HepG2 (cell line): ENCODE measurements at regions not wholly inside any gene's neighbourhood (a gene's known extent, or its start where the extent isn't known, plus 50 kb on each side); places are given as distances from the start of the nearest gene placed in this dataset.

Source experiments
- ASH2L ChIP-seq: fragments of 300-600, 200-600 bp; sonication (generic); IDR thresholded peaks from 2 replicates; pipeline ENCODE4 v1.7.0; 2017; ENCODE audit warnings: low read depth, mild to moderate bottlenecking, moderate library complexity, mixed read lengths, low read length; ENCODE audit not compliant: insufficient read length
- CREM ChIP-seq, 2 experiments: sonication (generic) in 1 of 2; formaldehyde crosslinking in 1 of 2; IDR thresholded peaks; 2 replicates each; pipeline versions ENCODE4 v1.4.0 to v1.6.1; 2016 to 2020; ENCODE audit warnings: antibody characterized with exemption in 1 of 2, mild to moderate bottlenecking in 1 of 2, missing genetic modification reagents in 1 of 2
- IRF2 ChIP-seq: IDR thresholded peaks from 2 replicates; pipeline ENCODE4 v1.6.1; 2018; ENCODE audit warnings: missing genetic modification reagents, missing compliant biosample characterization
- NCOA5 ChIP-seq: sonication (generic); formaldehyde crosslinking; IDR thresholded peaks from 2 replicates; pipeline ENCODE4 v1.4.0; 2020; ENCODE audit warnings: missing genetic modification reagents
- NR2F2 ChIP-seq: IDR thresholded peaks from 2 replicates; pipeline ENCODE4 v1.6.1; 2012; ENCODE audit warnings: low read depth, inconsistent platforms, borderline replicate concordance
- ONECUT2 ChIP-seq: sonication (generic); formaldehyde crosslinking; IDR thresholded peaks from 2 replicates; pipeline ENCODE4 v1.4.0; 2020; ENCODE audit warnings: missing genetic modification reagents
- RFXANK ChIP-seq: IDR thresholded peaks from 2 replicates; pipeline ENCODE4 v1.6.1; 2016
- SPEN ChIP-seq: sonication (generic); formaldehyde crosslinking; IDR thresholded peaks from 2 replicates; pipeline ENCODE4 v1.5.1; 2020; ENCODE audit warnings: low read depth, mild to moderate bottlenecking, missing genetic modification reagents
- TAF15 ChIP-seq: fragments of 200-400 bp; formaldehyde crosslinking; IDR thresholded peaks from one replicate; pipeline ENCODE4 v1.6.1; 2018; ENCODE audit warnings: mild to moderate bottlenecking, low read depth, low read length; ENCODE audit not compliant: poor library complexity, severe bottlenecking
- TEAD3 ChIP-seq: optimal IDR thresholded peaks from 2 replicates; pipeline ENCODE3; 2016; ENCODE audit warnings: borderline replicate concordance
- ZFP82 ChIP-seq: sonication (generic); formaldehyde crosslinking; IDR thresholded peaks from 2 replicates; pipeline ENCODE4 v1.5.1; 2020; ENCODE audit warnings: mild to moderate bottlenecking, missing genetic modification reagents, borderline replicate concordance
- ZMYM2 ChIP-seq: sonication (generic); formaldehyde crosslinking; IDR thresholded peaks from 2 replicates; pipeline ENCODE4 v1.8.0; 2022; ENCODE audit warnings: mild to moderate bottlenecking, missing genetic modification reagents
- ZNF614 ChIP-seq: IDR thresholded peaks from 2 replicates; pipeline ENCODE4 v1.6.1; 2018; ENCODE audit warnings: missing biosample characterization, missing genetic modification reagents, inconsistent platforms, borderline replicate concordance
- TF ChIP-seq, protein P1 (sequence below): sonication (generic); formaldehyde crosslinking; IDR thresholded peaks from 2 replicates; pipeline ENCODE4 v1.4.0; 2020; ENCODE audit warnings: missing genetic modification reagents
- TF ChIP-seq, protein P2 (sequence below): sonication (generic); formaldehyde crosslinking; IDR thresholded peaks from 2 replicates; pipeline ENCODE4 v1.4.0; 2020; ENCODE audit warnings: mild to moderate bottlenecking, missing genetic modification reagents
- TF ChIP-seq, protein P3 (sequence below): sonication (generic); formaldehyde crosslinking; IDR thresholded peaks from 2 replicates; pipeline ENCODE4 v1.8.0; 2022; ENCODE audit warnings: mild to moderate bottlenecking, missing genetic modification reagents; ENCODE audit not compliant: insufficient replicate concordance
- TF ChIP-seq, protein P4 (sequence below): sonication (generic); formaldehyde crosslinking; IDR thresholded peaks from 2 replicates; pipeline ENCODE4 v1.9.0; 2021; ENCODE audit warnings: missing genetic modification reagents, borderline replicate concordance

DNA sequence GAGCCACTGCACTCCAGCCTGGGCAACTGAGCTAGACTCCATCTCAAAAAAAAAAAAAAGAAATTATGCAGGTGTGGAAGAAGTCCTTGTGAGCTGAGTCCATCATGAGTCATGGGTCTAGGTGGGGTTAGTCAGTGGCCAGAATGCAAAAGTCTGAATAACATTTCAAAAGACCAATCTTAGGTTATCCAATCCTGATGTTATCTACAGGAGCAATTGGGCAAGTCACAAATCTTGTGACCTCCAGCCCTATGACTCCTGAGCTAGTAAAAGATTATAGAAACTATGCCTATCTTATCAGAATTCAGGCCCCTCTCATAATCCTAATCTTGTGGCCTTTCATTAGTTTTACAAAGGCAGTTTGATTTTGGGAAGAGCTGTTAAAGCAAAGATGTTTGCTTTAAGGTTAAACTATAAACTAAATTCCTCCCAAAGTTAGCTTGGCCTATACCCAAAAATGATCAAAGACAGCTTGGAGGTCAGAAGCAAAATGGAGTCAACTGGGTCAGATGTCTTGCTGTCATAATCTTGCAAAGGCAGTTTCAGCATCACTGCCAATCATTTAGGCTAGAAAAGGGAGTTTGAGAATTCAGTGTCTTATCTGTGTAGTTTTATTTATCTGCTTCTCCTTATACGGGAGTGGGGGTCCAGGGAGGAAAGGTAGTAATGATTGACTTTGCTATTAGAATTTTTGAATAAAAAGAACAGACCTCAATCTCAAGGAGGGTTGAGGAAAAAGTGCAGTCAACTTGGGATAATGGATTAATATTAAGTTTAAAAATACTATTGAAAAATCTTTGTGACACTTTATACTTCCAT lies 71.2 kb upstream of the TRIM24 start (continued):
- TF ChIP-seq, protein P1, sequence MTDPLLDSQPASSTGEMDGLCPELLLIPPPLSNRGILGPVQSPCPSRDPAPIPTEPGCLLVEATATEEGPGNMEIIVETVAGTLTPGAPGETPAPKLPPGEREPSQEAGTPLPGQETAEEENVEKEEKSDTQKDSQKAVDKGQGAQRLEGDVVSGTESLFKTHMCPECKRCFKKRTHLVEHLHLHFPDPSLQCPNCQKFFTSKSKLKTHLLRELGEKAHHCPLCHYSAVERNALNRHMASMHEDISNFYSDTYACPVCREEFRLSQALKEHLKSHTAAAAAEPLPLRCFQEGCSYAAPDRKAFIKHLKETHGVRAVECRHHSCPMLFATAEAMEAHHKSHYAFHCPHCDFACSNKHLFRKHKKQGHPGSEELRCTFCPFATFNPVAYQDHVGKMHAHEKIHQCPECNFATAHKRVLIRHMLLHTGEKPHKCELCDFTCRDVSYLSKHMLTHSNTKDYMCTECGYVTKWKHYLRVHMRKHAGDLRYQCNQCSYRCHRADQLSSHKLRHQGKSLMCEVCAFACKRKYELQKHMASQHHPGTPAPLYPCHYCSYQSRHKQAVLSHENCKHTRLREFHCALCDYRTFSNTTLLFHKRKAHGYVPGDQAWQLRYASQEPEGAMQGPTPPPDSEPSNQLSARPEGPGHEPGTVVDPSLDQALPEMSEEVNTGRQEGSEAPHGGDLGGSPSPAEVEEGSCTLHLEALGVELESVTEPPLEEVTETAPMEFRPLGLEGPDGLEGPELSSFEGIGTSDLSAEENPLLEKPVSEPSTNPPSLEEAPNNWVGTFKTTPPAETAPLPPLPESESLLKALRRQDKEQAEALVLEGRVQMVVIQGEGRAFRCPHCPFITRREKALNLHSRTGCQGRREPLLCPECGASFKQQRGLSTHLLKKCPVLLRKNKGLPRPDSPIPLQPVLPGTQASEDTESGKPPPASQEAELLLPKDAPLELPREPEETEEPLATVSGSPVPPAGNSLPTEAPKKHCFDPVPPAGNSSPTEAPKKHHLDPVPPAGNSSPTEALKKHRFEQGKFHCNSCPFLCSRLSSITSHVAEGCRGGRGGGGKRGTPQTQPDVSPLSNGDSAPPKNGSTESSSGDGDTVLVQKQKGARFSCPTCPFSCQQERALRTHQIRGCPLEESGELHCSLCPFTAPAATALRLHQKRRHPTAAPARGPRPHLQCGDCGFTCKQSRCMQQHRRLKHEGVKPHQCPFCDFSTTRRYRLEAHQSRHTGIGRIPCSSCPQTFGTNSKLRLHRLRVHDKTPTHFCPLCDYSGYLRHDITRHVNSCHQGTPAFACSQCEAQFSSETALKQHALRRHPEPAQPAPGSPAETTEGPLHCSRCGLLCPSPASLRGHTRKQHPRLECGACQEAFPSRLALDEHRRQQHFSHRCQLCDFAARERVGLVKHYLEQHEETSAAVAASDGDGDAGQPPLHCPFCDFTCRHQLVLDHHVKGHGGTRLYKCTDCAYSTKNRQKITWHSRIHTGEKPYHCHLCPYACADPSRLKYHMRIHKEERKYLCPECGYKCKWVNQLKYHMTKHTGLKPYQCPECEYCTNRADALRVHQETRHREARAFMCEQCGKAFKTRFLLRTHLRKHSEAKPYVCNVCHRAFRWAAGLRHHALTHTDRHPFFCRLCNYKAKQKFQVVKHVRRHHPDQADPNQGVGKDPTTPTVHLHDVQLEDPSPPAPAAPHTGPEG (CRISPR knock-in tag) = 0 out of 2 replicates have a peak, but pooled peaks have one; percentile 44
- peak; percentile 81 for TF ChIP-seq ZMYM2 (CRISPR knock-in tag)
- TF ChIP-seq ASH2L = peak; percentile 60
- TF ChIP-seq, protein P2, sequence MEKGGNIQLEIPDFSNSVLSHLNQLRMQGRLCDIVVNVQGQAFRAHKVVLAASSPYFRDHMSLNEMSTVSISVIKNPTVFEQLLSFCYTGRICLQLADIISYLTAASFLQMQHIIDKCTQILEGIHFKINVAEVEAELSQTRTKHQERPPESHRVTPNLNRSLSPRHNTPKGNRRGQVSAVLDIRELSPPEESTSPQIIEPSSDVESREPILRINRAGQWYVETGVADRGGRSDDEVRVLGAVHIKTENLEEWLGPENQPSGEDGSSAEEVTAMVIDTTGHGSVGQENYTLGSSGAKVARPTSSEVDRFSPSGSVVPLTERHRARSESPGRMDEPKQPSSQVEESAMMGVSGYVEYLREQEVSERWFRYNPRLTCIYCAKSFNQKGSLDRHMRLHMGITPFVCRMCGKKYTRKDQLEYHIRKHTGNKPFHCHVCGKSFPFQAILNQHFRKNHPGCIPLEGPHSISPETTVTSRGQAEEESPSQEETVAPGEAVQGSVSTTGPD = 0 out of 2 replicates have a peak, but pooled peaks have one; percentile 27
- no peak for TF ChIP-seq RFXANK (CRISPR knock-in tag)
- peak; percentile 41; the same call in 1 of the 2 replicates for TF ChIP-seq IRF2 (CRISPR knock-in tag)
- TF ChIP-seq, protein P3, sequence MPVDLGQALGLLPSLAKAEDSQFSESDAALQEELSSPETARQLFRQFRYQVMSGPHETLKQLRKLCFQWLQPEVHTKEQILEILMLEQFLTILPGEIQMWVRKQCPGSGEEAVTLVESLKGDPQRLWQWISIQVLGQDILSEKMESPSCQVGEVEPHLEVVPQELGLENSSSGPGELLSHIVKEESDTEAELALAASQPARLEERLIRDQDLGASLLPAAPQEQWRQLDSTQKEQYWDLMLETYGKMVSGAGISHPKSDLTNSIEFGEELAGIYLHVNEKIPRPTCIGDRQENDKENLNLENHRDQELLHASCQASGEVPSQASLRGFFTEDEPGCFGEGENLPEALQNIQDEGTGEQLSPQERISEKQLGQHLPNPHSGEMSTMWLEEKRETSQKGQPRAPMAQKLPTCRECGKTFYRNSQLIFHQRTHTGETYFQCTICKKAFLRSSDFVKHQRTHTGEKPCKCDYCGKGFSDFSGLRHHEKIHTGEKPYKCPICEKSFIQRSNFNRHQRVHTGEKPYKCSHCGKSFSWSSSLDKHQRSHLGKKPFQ (CRISPR knock-in tag) = no peak
- peak; percentile 52; the same call in 1 of the 2 replicates for TF ChIP-seq ONECUT2 (CRISPR knock-in tag)
- TF ChIP-seq NCOA5 (CRISPR knock-in tag) = no peak
- TF ChIP-seq TAF15 = no peak
- no peak for TF ChIP-seq ZFP82
- peak; percentile 66; the same call in 1 of the 2 replicates for TF ChIP-seq ZNF614 (CRISPR knock-in tag)
- TF ChIP-seq, protein P4, sequence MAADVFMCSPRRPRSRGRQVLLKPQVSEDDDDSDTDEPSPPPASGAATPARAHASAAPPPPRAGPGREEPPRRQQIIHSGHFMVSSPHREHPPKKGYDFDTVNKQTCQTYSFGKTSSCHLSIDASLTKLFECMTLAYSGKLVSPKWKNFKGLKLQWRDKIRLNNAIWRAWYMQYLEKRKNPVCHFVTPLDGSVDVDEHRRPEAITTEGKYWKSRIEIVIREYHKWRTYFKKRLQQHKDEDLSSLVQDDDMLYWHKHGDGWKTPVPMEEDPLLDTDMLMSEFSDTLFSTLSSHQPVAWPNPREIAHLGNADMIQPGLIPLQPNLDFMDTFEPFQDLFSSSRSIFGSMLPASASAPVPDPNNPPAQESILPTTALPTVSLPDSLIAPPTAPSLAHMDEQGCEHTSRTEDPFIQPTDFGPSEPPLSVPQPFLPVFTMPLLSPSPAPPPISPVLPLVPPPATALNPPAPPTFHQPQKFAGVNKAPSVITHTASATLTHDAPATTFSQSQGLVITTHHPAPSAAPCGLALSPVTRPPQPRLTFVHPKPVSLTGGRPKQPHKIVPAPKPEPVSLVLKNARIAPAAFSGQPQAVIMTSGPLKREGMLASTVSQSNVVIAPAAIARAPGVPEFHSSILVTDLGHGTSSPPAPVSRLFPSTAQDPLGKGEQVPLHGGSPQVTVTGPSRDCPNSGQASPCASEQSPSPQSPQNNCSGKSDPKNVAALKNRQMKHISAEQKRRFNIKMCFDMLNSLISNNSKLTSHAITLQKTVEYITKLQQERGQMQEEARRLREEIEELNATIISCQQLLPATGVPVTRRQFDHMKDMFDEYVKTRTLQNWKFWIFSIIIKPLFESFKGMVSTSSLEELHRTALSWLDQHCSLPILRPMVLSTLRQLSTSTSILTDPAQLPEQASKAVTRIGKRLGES = no peak
- no peak for TF ChIP-seq SPEN (CRISPR knock-in tag)
- peak; percentile 68 for TF ChIP-seq TEAD3 (CRISPR knock-in tag)
- TF ChIP-seq NR2F2 = peak; percentile 98
- TF ChIP-seq CREM (IDR thresholded peaks at IDR 0.05) = peak; percentile 97
- TF ChIP-seq CREM (CRISPR knock-in tag; IDR thresholded peaks at IDR 0.05) = no peak
